HL-60 (cell line): ENCODE measurements at regions not wholly inside any gene's neighbourhood (a gene's known extent, or its start where the extent isn't known, plus 50 kb on each side); places are given as distances from the start of the nearest gene placed in this dataset.

Experiments used
- CTCF ChIP-seq: IDR thresholded peaks from one replicate; pipeline ENCODE4 v1.5.1; 2011; ENCODE audit warnings: low read length, control low read depth, inconsistent platforms; ENCODE audit not compliant: insufficient read depth
- GABPA ChIP-seq: IDR thresholded peaks from 2 replicates; pipeline ENCODE4 v1.6.1; 2012; ENCODE audit warnings: low read depth
- POLR2AphosphoS5 ChIP-seq: IDR thresholded peaks from 2 replicates; pipeline ENCODE4 v1.6.1; 2012; ENCODE audit warnings: low read depth
- REST ChIP-seq: IDR thresholded peaks from 2 replicates; pipeline ENCODE4 v1.6.1; 2012; ENCODE audit warnings: low read depth; ENCODE audit not compliant: insufficient replicate concordance

GRCh38 chr10:128211953-128212727 is 85.9 kb upstream of the MKI67 start:
- TF ChIP-seq POLR2AphosphoS5: no peak
- TF ChIP-seq REST: no peak
- TF ChIP-seq CTCF: peak; percentile 85
- TF ChIP-seq GABPA: no peak
